NCI-H524 (cell line): ENCODE measurements at regions not wholly inside any gene's neighbourhood (a gene's known extent, or its start where the extent isn't known, plus 50 kb on each side); places are given as distances from the start of the nearest gene placed in this dataset.
"Not testable (repeated sequence)": the region's sequence is repeated elsewhere in the genome, so short reads cannot be mapped to it uniquely, and the experiment has no call there.

Source experiments
- DNase-seq, 2 experiments: peaks; one replicate each; lab custom pipeline; 2025; lab: John Stamatoyannopoulos, UW

- DNase-seq: no peak
These were observed 358.7 kb upstream of the KLF4 start for GRCh38 chr9:107847978-107848964.

GRCh38 chr9:107842530-107842929, 353.0 kb upstream of the KLF4 start:
- DNase-seq: no peak

GRCh38 chr9:107841076-107841475, 351.5 kb upstream of the KLF4 start:
- no peak for DNase-seq

- no peak for DNase-seq
These were observed 349.8 kb upstream of the KLF4 start for GRCh38 chr9:107839371-107839770.

GRCh38 chr9:107838766-107839165, 349.2 kb upstream of the KLF4 start:
- DNase-seq: no peak

- DNase-seq: no peak
These were observed 346.7 kb upstream of the KLF4 start for GRCh38 chr9:107836300-107836699.

- DNase-seq: no peak
These were observed 343.7 kb upstream of the KLF4 start for GRCh38 chr9:107833295-107833694.

GRCh38 chr9:107832871-107833270, 343.3 kb upstream of the KLF4 start:
- DNase-seq: no peak

- no peak for DNase-seq
These were observed 340.9 kb upstream of the KLF4 start for GRCh38 chr9:107830479-107830878.

GRCh38 chr9:107827884-107828283, 338.3 kb upstream of the KLF4 start:
- no peak for DNase-seq

GRCh38 chr9:107827304-107827703, 337.7 kb upstream of the KLF4 start:
- no peak for DNase-seq

GRCh38 chr9:107826688-107826983, 337.1 kb upstream of the KLF4 start:
- not testable (repeated sequence) for DNase-seq

- DNase-seq: no peak
These were observed 335.0 kb upstream of the KLF4 start for GRCh38 chr9:107824556-107824955.

- DNase-seq: no peak
These were observed 330.4 kb upstream of the KLF4 start for GRCh38 chr9:107819772-107820565.

- not testable (repeated sequence) for DNase-seq
These were observed 328.9 kb upstream of the KLF4 start for GRCh38 chr9:107818503-107818829.

- not testable (repeated sequence) for DNase-seq
These were observed 328.3 kb upstream of the KLF4 start for GRCh38 chr9:107817595-107818502.

- no peak for DNase-seq
These were observed 327.0 kb upstream of the KLF4 start for GRCh38 chr9:107816561-107817021.

GRCh38 chr9:107815782-107816560, 326.4 kb upstream of the KLF4 start:
- no peak for DNase-seq

GRCh38 chr9:107813287-107813686, 323.7 kb upstream of the KLF4 start:
- no peak for DNase-seq

GRCh38 chr9:107810461-107810961, 320.9 kb upstream of the KLF4 start:
- no peak for DNase-seq

GRCh38 chr9:107809871-107810460, 320.4 kb upstream of the KLF4 start:
- DNase-seq: no peak
